Inflammatory macrophage treated with lipopolysaccharide for 1 hour (primary cell): ENCODE measurements at regions not wholly inside any gene's neighbourhood (a gene's known extent, or its start where the extent isn't known, plus 50 kb on each side); places are given as distances from the start of the nearest gene placed in this dataset.
"Not testable (repeated sequence)": the region's sequence is repeated elsewhere in the genome, so short reads cannot be mapped to it uniquely, and the experiment has no call there.

Source experiments
- DNase-seq, 2 donors: peaks; one replicate each; pipeline ENCODE4 v3.0.0-alpha.2; 2020 to 2022

- DNase-seq: no peak
These were observed 478.1 kb upstream of the MAP2 start for GRCh38 chr2:208945719-208946256.

GRCh38 chr2:208948073-208948472 lies 475.8 kb upstream of the MAP2 start:
- DNase-seq: no peak

- DNase-seq: no peak
These were observed 453.8 kb upstream of the MAP2 start for GRCh38 chr2:208970070-208970469.

GRCh38 chr2:208977582-208977981 lies 446.3 kb upstream of the MAP2 start:
- DNase-seq: no peak

GRCh38 chr2:208978946-208979345 lies 444.9 kb upstream of the MAP2 start:
- no peak for DNase-seq

GRCh38 chr2:208980321-208980720 lies 443.5 kb upstream of the MAP2 start:
- DNase-seq: no peak

GRCh38 chr2:208982831-208983230 lies 441.0 kb upstream of the MAP2 start:
- no peak for DNase-seq

GRCh38 chr2:208983486-208983885 lies 440.4 kb upstream of the MAP2 start:
- DNase-seq: no peak

GRCh38 chr2:208984376-208985090 lies 439.3 kb upstream of the MAP2 start:
- DNase-seq: no peak

- DNase-seq: no peak
These were observed 438.2 kb upstream of the MAP2 start for GRCh38 chr2:208985644-208986043.

- DNase-seq: no peak
These were observed 433.1 kb upstream of the MAP2 start for GRCh38 chr2:208990716-208991115.

GRCh38 chr2:208999911-209000310 lies 423.9 kb upstream of the MAP2 start:
- DNase-seq: no peak

- no peak for DNase-seq
These were observed 421.8 kb upstream of the MAP2 start for GRCh38 chr2:209002054-209002453.

- DNase-seq: no peak
These were observed 418.5 kb upstream of the MAP2 start for GRCh38 chr2:209005371-209005770.

GRCh38 chr2:209008636-209009287 lies 415.1 kb upstream of the MAP2 start:
- DNase-seq: no peak

- DNase-seq: not testable (repeated sequence)
These were observed 405.2 kb upstream of the MAP2 start for GRCh38 chr2:209018633-209019032.

GRCh38 chr2:209029249-209029648 lies 394.6 kb upstream of the MAP2 start:
- DNase-seq: no peak

- DNase-seq: no peak
These were observed 379.5 kb upstream of the MAP2 start for GRCh38 chr2:209044307-209044706.

- no peak for DNase-seq
These were observed 377.7 kb upstream of the MAP2 start for GRCh38 chr2:209046163-209046562.

- no peak for DNase-seq
These were observed 374.2 kb upstream of the MAP2 start for GRCh38 chr2:209049608-209050007.

GRCh38 chr2:209062210-209062609 lies 361.6 kb upstream of the MAP2 start:
- no peak for DNase-seq

- no peak for DNase-seq
These were observed 353.6 kb upstream of the MAP2 start for GRCh38 chr2:209070262-209070661.

- no peak for DNase-seq
These were observed 350.7 kb upstream of the MAP2 start for GRCh38 chr2:209073151-209073550.

GRCh38 chr2:209074711-209075110 lies 349.1 kb upstream of the MAP2 start:
- no peak for DNase-seq

GRCh38 chr2:209076151-209076550 lies 347.7 kb upstream of the MAP2 start:
- no peak for DNase-seq
